H9 (cell line): ENCODE measurements at regions not wholly inside any gene's neighbourhood (a gene's known extent, or its start where the extent isn't known, plus 50 kb on each side); places are given as distances from the start of the nearest gene placed in this dataset.

Experiments used
- DNase-seq: peaks from one replicate; pipeline ENCODE4 v3.0.0-alpha.2; 2017
- H2AFZ ChIP-seq: one replicate; pipeline ENCODE4 v1.6.1; 2013; ENCODE audit warnings: mild to moderate bottlenecking, low read length, control low read depth, moderate library complexity
- H2AK5ac ChIP-seq: 2 replicates; pipeline ENCODE4 v1.6.1; 2013; ENCODE audit warnings: low read length, control low read depth, mixed read lengths; ENCODE audit not compliant: insufficient read length
- H2BK120ac ChIP-seq: one replicate; pipeline ENCODE4 v1.6.1; 2013; ENCODE audit warnings: low read depth, mild to moderate bottlenecking, low read length, control low read depth, inconsistent platforms; ENCODE audit not compliant: poor library complexity, severe bottlenecking
- H2BK12ac ChIP-seq: 2 replicates; pipeline ENCODE4 v1.6.1; 2013; ENCODE audit warnings: low read length, control low read depth, mixed read lengths, low read depth; ENCODE audit not compliant: insufficient read length
- H2BK15ac ChIP-seq: 2 replicates; pipeline ENCODE4 v1.6.1; 2013; ENCODE audit warnings: low read depth, low read length, control low read depth
- H2BK20ac ChIP-seq: one replicate; pipeline ENCODE4 v1.6.1; 2013; ENCODE audit warnings: low read depth, mild to moderate bottlenecking, low read length, control low read depth, inconsistent platforms; ENCODE audit not compliant: poor library complexity, severe bottlenecking
- H2BK5ac ChIP-seq: 2 replicates; pipeline ENCODE4 v1.6.1; 2013; ENCODE audit warnings: low read length, control low read depth, mixed read lengths; ENCODE audit not compliant: insufficient read length
- H3K14ac ChIP-seq: 2 replicates; pipeline ENCODE4 v1.6.1; 2013; ENCODE audit warnings: low read length, control low read depth; ENCODE audit not compliant: insufficient read depth
- H3K18ac ChIP-seq: 2 replicates; pipeline ENCODE4 v1.6.1; 2013; ENCODE audit warnings: low read depth, mild to moderate bottlenecking, mixed read lengths, low read length, control low read depth; ENCODE audit not compliant: insufficient read length
- H3K23ac ChIP-seq: 2 replicates; pipeline ENCODE4 v1.6.1; 2013; ENCODE audit warnings: low read length, control low read depth, mixed read lengths, low read depth; ENCODE audit not compliant: insufficient read length
- H3K23me2 ChIP-seq: 2 replicates; pipeline ENCODE4 v1.6.1; 2013; ENCODE audit warnings: low read depth, mild to moderate bottlenecking, mixed read lengths, low read length, control low read depth; ENCODE audit not compliant: insufficient read length, poor library complexity, severe bottlenecking
- H3K27ac ChIP-seq: 2 replicates; pipeline ENCODE4 v1.5.1; 2013; ENCODE audit warnings: low read length, control low read depth, mixed read lengths, low read depth; ENCODE audit not compliant: insufficient read length
- H3K27me3 ChIP-seq: 2 replicates; pipeline ENCODE4 v1.6.1; 2013; ENCODE audit warnings: low read length, control low read depth, inconsistent platforms; ENCODE audit not compliant: insufficient read depth
- H3K4ac ChIP-seq: 2 replicates; pipeline ENCODE4 v1.6.1; 2013; ENCODE audit warnings: low read depth, mild to moderate bottlenecking, control low read depth, inconsistent platforms, low read length, moderate library complexity
- H3K4me1 ChIP-seq: 2 replicates; pipeline ENCODE4 v1.6.1; 2013; ENCODE audit warnings: low read length, control low read depth, inconsistent platforms; ENCODE audit not compliant: insufficient read depth
- H3K4me2 ChIP-seq: 2 replicates; pipeline ENCODE4 v1.6.1; 2013; ENCODE audit warnings: low read length, control low read depth, mixed read lengths; ENCODE audit not compliant: insufficient read length, insufficient read depth
- H3K56ac ChIP-seq: 2 replicates; pipeline ENCODE4 v1.6.1; 2013; ENCODE audit warnings: low read depth, mild to moderate bottlenecking, mixed read lengths, low read length, control low read depth; ENCODE audit not compliant: insufficient read length
- H3K79me1 ChIP-seq: 2 replicates; pipeline ENCODE4 v1.6.1; 2013; ENCODE audit warnings: low read depth, mild to moderate bottlenecking, moderate library complexity, low read length, control low read depth, inconsistent platforms; ENCODE audit not compliant: insufficient read depth, poor library complexity, severe bottlenecking
- H3K79me2 ChIP-seq: 2 replicates; pipeline ENCODE4 v1.6.1; 2013; ENCODE audit warnings: low read length, control low read depth, inconsistent platforms; ENCODE audit not compliant: insufficient read depth
- H3K9ac ChIP-seq: 2 replicates; pipeline ENCODE4 v1.6.1; 2013; ENCODE audit warnings: low read length, control low read depth, mixed read lengths; ENCODE audit not compliant: insufficient read length; ENCODE audit errors: extremely low read depth
- H3K9me3 ChIP-seq: one replicate; pipeline ENCODE4 v1.6.1; 2013; ENCODE audit warnings: low read depth, low read length, inconsistent platforms; ENCODE audit not compliant: control insufficient read depth
- H3T11ph ChIP-seq: one replicate; pipeline ENCODE4 v1.6.1; 2013; ENCODE audit warnings: mild to moderate bottlenecking, low read length, control low read depth, inconsistent platforms
- H4K20me1 ChIP-seq: one replicate; pipeline ENCODE4 v1.6.1; 2013; ENCODE audit not compliant: control insufficient read depth, insufficient read length, insufficient read depth
- H4K5ac ChIP-seq: 2 replicates; pipeline ENCODE4 v1.6.1; 2013; ENCODE audit warnings: low read depth, mild to moderate bottlenecking, mixed read lengths, low read length, control low read depth; ENCODE audit not compliant: insufficient read length
- H4K8ac ChIP-seq: replicated peaks from 2 replicates; pipeline ENCODE4 v1.6.1; 2013; ENCODE audit warnings: low read length, control low read depth, mixed read lengths, low read depth; ENCODE audit not compliant: insufficient read length
- H4K91ac ChIP-seq: 2 replicates; pipeline ENCODE4 v1.6.1; 2013; ENCODE audit warnings: low read depth, mild to moderate bottlenecking, moderate library complexity, mixed read lengths, low read length, control low read depth; ENCODE audit not compliant: insufficient read length
- H3K27ac Mint-ChIP-seq, 3 experiments: 2 replicates in 2 of 3; 3 replicates in 1 of 3; pipeline ENCODE4 v1.8.0; 2020 to 2021; ENCODE audit warnings: mixed read lengths in 3 of 3, mild to moderate bottlenecking in 1 of 3, moderate library complexity in 1 of 3
- H3K27me3 Mint-ChIP-seq: 2 replicates; pipeline ENCODE4 v1.8.0; 2021; ENCODE audit warnings: low read depth, mild to moderate bottlenecking, moderate library complexity, mixed read lengths
- H3K36me3 Mint-ChIP-seq, 3 experiments: 2 replicates in 2 of 3; 3 replicates in 1 of 3; pipeline ENCODE4 v1.8.0; 2020 to 2021; ENCODE audit warnings: low read depth in 3 of 3, mixed read lengths in 3 of 3; ENCODE audit not compliant: insufficient read depth in 1 of 3
- H3K4me1 Mint-ChIP-seq, 2 experiments: 2 replicates each; pipeline ENCODE4 v1.8.0; 2020; ENCODE audit warnings: mixed read lengths in 2 of 2
- H3K4me3 Mint-ChIP-seq, 2 experiments: 2 replicates in 1 of 2; 3 replicates in 1 of 2; pipeline ENCODE4 v1.8.0; 2020 to 2021; ENCODE audit warnings: mild to moderate bottlenecking in 2 of 2, mixed read lengths in 2 of 2, moderate library complexity in 1 of 2
- H3K9me3 Mint-ChIP-seq, 2 experiments: 2 replicates in 1 of 2; 3 replicates in 1 of 2; pipeline ENCODE4 v1.8.0; 2020; ENCODE audit warnings: mild to moderate bottlenecking in 2 of 2, mixed read lengths in 2 of 2, moderate library complexity in 1 of 2
- WGBS: extraction: QIAGEN DNeasy Blood & Tissue Kit; methylation state at CpG from one replicate; pipeline ENCODE4 v1.1.7; 2013; ENCODE audit warnings: missing lambda C conversion rate, low lambda C conversion rate, mixed read lengths; ENCODE audit not compliant: insufficient read length; ENCODE audit errors: extremely low coverage; 5-methylcytosine and 5-hydroxymethylcytosine counted together
- TF ChIP-seq, protein P1 (sequence below): fragments of 200-600 bp; sonication (generic); conservative IDR thresholded peaks from 3 replicates; pipeline ENCODE4 v1.8.0; 2021; ENCODE audit warnings: antibody characterized with exemption, mild to moderate bottlenecking

DNA sequence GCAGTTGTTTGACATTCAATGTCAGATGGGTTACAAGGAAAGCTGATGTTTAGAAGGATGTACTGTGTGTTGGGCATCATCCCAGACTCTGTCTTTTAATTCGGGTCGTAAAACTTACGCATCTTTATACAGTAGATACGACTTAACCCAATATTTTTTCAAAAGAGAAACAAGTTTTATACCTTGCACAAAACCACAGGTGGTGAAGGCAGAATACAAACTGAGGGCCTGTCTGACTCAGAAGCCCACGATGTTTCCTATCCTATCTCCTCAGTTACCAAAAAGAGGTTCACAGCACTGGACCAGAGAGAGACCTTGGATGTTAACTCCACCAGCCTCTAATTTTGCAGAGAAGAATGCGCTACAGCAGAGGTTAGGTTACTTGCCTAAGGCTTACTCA is 477.0 kb downstream of the FOXO1 start:
- no peak overlapping the region for H3K9ac ChIP-seq
- no peak overlapping the region for H2BK120ac ChIP-seq
- H3K56ac ChIP-seq, result no peak overlapping the region
- no peak overlapping the region for H4K91ac ChIP-seq
- H2AK5ac ChIP-seq, result no peak overlapping the region
- no peak overlapping the region for H2BK20ac ChIP-seq
- Mint-ChIP-seq H3K4me1 (peaks cover 32 to 37% of the 10 kb centered on the region in 2 experiments), H3K27me3 (peaks cover 4% of the 10 kb centered on the region), H3K36me3 (no peaks in the 10 kb centered on the region), H3K4me3 (no peak overlapping the region), H3K9me3 (no peaks in the 10 kb centered on the region), H3K27ac (no peak overlapping the region)
- no peak overlapping the region for H2BK15ac ChIP-seq
- H3K14ac ChIP-seq, result no peak overlapping the region
- no peak for DNase-seq
- no peaks in the 10 kb centered on the region for H3K9me3 ChIP-seq
- H3K4me1 ChIP-seq, result peaks cover 6% of the 10 kb centered on the region; the same call in 1 of the 2 replicates
- H2AFZ ChIP-seq, result no peak overlapping the region
- no peak overlapping the region for H3K27ac ChIP-seq
- H4K8ac ChIP-seq, result no peak overlapping the region
- no peaks in the 10 kb centered on the region for H3K23me2 ChIP-seq
- no CpG with 5 or more reads among the region's 6 CpGs for WGBS
- H3K79me2 ChIP-seq, result no peaks in the 10 kb centered on the region
- no peak overlapping the region for H3K23ac ChIP-seq
- no peak overlapping the region for H2BK5ac ChIP-seq
- no peaks in the 10 kb centered on the region for H3K27me3 ChIP-seq
- H3T11ph ChIP-seq, result no peak overlapping the region
- H3K79me1 ChIP-seq, result no peaks in the 10 kb centered on the region
- no peak overlapping the region for H4K5ac ChIP-seq
- no peak overlapping the region for H2BK12ac ChIP-seq
- TF ChIP-seq, protein P1, sequence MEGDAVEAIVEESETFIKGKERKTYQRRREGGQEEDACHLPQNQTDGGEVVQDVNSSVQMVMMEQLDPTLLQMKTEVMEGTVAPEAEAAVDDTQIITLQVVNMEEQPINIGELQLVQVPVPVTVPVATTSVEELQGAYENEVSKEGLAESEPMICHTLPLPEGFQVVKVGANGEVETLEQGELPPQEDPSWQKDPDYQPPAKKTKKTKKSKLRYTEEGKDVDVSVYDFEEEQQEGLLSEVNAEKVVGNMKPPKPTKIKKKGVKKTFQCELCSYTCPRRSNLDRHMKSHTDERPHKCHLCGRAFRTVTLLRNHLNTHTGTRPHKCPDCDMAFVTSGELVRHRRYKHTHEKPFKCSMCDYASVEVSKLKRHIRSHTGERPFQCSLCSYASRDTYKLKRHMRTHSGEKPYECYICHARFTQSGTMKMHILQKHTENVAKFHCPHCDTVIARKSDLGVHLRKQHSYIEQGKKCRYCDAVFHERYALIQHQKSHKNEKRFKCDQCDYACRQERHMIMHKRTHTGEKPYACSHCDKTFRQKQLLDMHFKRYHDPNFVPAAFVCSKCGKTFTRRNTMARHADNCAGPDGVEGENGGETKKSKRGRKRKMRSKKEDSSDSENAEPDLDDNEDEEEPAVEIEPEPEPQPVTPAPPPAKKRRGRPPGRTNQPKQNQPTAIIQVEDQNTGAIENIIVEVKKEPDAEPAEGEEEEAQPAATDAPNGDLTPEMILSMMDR, result no peak
- H4K20me1 ChIP-seq, result no peaks in the 10 kb centered on the region
- no peak overlapping the region for H3K4me2 ChIP-seq
- no peak overlapping the region for H3K18ac ChIP-seq
- no peak overlapping the region for H3K4ac ChIP-seq
